HEK293T (cell line): ENCODE measurements at regions not wholly inside any gene's neighbourhood (a gene's known extent, or its start where the extent isn't known, plus 50 kb on each side); places are given as distances from the start of the nearest gene placed in this dataset.

ENCODE experiments used
- ELF4 ChIP-seq: fragments of 450-650 bp; IDR thresholded peaks from 2 replicates; pipeline ENCODE4 v1.6.1; 2017; ENCODE audit warnings: antibody characterized with exemption
- FOXK2 ChIP-seq: fragments of 450-650 bp; IDR thresholded peaks from 2 replicates; pipeline ENCODE4 v1.6.1; 2016; ENCODE audit warnings: mild to moderate bottlenecking

DNA sequence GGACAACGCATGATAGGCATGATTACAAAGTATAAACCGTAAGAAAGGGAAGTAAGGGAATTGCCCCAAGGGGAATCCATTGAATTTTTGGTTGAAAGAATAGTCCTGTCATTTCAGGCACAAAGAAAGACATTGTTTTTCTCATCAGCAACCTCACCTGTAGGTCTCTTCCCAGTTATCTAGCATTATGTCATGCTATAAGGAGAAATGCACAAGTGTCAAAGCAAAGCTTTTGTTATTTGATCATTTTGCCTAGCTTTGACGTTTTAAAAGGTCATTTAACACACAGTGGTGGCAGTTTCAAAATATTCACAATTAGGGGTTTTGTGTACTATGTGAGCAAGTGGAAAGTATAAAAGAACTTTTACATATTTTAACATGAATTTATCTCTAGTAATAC is 796.2 kb upstream of the MIR17HG start:
- TF ChIP-seq ELF4 (no peak), FOXK2 (no peak)
